Calu3 (cell line): ENCODE measurements at regions not wholly inside any gene's neighbourhood (a gene's known extent, or its start where the extent isn't known, plus 50 kb on each side); places are given as distances from the start of the nearest gene placed in this dataset.

Source experiments
- BruUV-seq: library from RNA; stranded (reverse); fragments of 400-500 nt; replicated peaks from 2 replicates; lab custom pipeline; 2021; lab: Mats Ljungman, UMichigan
- CTCF ChIA-PET: fragments of 300-600 bp; sonication (Branson Sonifier 250); formaldehyde crosslinking; loops from one replicate; lab custom pipeline; 2022; ENCODE audit warnings: antibody characterized with exemption; lab: Charles Lee
- DNase-seq: peaks from one replicate; pipeline ENCODE4 v3.0.0; 2022
- H3K27ac Mint-ChIP-seq: one replicate; pipeline ENCODE4 v1.8.0; 2022; ENCODE audit warnings: mixed read lengths; ENCODE audit not compliant: unreplicated experiment
- H3K27me3 Mint-ChIP-seq: one replicate; pipeline ENCODE4 v1.8.0; 2022; ENCODE audit warnings: mixed read lengths; ENCODE audit not compliant: unreplicated experiment
- H3K36me3 Mint-ChIP-seq: one replicate; pipeline ENCODE4 v1.8.0; 2022; ENCODE audit warnings: mild to moderate bottlenecking, moderate library complexity, mixed read lengths; ENCODE audit not compliant: insufficient read depth, unreplicated experiment
- H3K4me1 Mint-ChIP-seq: one replicate; pipeline ENCODE4 v1.8.0; 2022; ENCODE audit warnings: mild to moderate bottlenecking, low read depth, mixed read lengths; ENCODE audit not compliant: unreplicated experiment
- H3K4me3 Mint-ChIP-seq: one replicate; pipeline ENCODE4 v1.8.0; 2022; ENCODE audit warnings: mild to moderate bottlenecking, low read depth, moderate library complexity, mixed read lengths; ENCODE audit not compliant: unreplicated experiment
- H3K9me3 Mint-ChIP-seq: one replicate; pipeline ENCODE4 v1.8.0; 2022; ENCODE audit warnings: low read depth, mixed read lengths; ENCODE audit not compliant: unreplicated experiment
- intact Hi-C: fragments of 100-400 bp; cut with micrococcal nuclease; formaldehyde crosslinking; loops from one replicate; pipeline ENCODE4 v1.10.0; 2022; ENCODE audit not compliant: unreplicated experiment
- TF ChIP-seq, protein P1 (sequence below): fragments of 200-600 bp; IDR thresholded peaks from one replicate; pipeline ENCODE4 v1.8.0; 2022; ENCODE audit warnings: antibody characterized with exemption; ENCODE audit not compliant: unreplicated experiment

DNA sequence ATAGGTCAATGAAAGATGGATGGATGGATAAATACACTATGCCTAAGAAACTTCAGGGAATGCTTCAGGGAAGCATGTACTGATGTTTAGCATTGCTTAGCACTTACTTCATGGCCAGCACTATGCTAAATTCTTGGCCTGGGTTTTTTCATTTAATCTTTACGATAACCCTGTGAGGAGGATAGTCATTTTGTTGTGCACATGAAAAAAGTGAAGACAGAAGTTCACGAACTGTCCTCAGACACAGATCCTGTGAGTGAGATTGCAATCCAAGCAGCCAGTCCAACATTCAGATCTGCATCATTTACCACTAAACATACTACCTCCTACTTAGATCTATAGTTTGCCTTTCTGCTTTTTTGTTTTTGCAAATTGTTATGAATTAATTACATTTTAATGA is 510.8 kb upstream of the AGTR1 start:
- DNase-seq: no peak
- Mint-ChIP-seq H3K4me1 (no peaks in the 10 kb centered on the region), H3K9me3 (no peaks in the 10 kb centered on the region), H3K4me3 (no peak overlapping the region), H3K27ac (no peak overlapping the region), H3K27me3 (no peaks in the 10 kb centered on the region), H3K36me3 (no peaks in the 10 kb centered on the region)
- no TSS peak for BruUV-seq
- TF ChIP-seq, protein P1, sequence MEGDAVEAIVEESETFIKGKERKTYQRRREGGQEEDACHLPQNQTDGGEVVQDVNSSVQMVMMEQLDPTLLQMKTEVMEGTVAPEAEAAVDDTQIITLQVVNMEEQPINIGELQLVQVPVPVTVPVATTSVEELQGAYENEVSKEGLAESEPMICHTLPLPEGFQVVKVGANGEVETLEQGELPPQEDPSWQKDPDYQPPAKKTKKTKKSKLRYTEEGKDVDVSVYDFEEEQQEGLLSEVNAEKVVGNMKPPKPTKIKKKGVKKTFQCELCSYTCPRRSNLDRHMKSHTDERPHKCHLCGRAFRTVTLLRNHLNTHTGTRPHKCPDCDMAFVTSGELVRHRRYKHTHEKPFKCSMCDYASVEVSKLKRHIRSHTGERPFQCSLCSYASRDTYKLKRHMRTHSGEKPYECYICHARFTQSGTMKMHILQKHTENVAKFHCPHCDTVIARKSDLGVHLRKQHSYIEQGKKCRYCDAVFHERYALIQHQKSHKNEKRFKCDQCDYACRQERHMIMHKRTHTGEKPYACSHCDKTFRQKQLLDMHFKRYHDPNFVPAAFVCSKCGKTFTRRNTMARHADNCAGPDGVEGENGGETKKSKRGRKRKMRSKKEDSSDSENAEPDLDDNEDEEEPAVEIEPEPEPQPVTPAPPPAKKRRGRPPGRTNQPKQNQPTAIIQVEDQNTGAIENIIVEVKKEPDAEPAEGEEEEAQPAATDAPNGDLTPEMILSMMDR: no peak
- intact Hi-C loops: no loop called here
- CTCF ChIA-PET: no interaction called here

DNA sequence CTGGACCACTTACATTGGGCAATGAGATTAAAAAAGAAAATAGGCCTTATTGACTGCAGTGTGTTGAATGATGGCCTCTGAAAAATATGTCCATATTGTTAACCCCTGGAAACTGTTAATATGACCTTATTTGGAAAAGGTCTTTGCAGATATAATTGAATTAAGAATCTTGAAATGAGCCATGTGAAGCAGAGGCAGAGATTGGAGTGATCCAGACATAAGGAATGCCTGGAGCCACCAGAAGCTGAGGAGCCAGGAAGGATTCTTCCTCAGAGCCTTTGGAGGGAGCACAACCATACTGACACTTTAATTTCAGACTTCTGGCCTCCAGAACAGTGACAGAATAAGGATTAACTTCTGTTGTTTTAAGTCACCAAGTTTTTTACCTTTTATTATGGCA is 510.4 kb upstream of the AGTR1 start:
- H3K9me3 Mint-ChIP-seq: no peaks in the 10 kb centered on the region
- no peaks in the 10 kb centered on the region for H3K4me1 Mint-ChIP-seq
- H3K36me3 Mint-ChIP-seq: no peaks in the 10 kb centered on the region
- no peaks in the 10 kb centered on the region for H3K27me3 Mint-ChIP-seq
- H3K27ac Mint-ChIP-seq: no peak overlapping the region
- CTCF ChIA-PET: no interaction called here
- no peak overlapping the region for H3K4me3 Mint-ChIP-seq
- intact Hi-C loops: no loop called here
- DNase-seq: no peak
- TF ChIP-seq, protein P1: no peak
- no TSS peak for BruUV-seq

DNA sequence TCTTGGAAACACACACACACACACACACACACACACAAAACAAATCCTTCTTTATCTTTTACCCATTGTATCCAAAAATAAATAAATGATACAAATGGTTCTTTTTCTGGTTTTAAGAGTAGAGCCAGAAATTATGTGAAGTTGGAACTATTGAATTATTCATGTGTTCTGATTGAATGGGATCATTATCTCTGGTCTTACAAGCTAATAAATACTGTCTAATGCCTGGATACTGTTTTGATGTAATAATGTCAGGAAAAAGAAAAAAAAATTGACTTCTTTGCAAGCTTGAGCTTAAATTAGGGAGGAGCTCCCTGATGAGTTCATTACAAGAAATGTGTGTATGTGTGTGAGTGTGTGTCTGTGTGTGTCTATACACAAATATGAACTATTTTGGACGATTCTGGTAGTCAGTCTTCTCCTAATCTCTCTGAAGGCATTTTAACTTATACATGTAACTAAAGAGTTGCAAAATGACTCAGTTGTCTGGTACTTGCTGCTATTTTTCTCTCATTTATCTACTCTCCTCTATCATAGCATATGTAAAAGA is 507.2 kb upstream of the AGTR1 start:
- Mint-ChIP-seq H3K27ac (no peak overlapping the region), H3K4me3 (no peak overlapping the region), H3K9me3 (no peaks in the 10 kb centered on the region), H3K4me1 (no peaks in the 10 kb centered on the region), H3K36me3 (no peaks in the 10 kb centered on the region), H3K27me3 (no peaks in the 10 kb centered on the region)
- DNase-seq: no peak
- TF ChIP-seq, protein P1: no peak
- BruUV-seq: no TSS peak
- intact Hi-C loops: no loop called here
- CTCF ChIA-PET: no interaction called here

DNA sequence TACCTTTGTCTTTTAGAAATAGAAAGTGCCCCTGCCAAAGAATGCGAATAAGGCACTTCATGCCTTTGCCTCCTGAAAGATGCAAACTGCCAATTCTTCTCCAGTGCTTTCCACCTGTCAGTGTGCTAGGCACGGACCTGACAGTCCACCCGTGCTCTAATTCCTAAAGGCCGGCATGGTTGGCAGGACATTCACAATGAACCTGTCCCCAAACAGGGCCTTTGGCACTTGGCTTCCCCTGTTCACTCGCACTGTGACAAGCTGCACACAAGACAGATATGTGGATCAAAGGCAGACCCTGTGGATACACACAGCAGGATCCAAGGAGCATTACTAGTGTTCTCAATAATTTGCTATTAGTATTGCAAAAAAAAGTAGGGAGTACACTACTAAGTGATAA is 505.7 kb upstream of the AGTR1 start:
- no peaks in the 10 kb centered on the region for H3K36me3 Mint-ChIP-seq
- CTCF ChIA-PET: no interaction called here
- H3K27ac Mint-ChIP-seq: no peak overlapping the region
- no peaks in the 10 kb centered on the region for H3K27me3 Mint-ChIP-seq
- TF ChIP-seq, protein P1: no peak
- no peaks in the 10 kb centered on the region for H3K4me1 Mint-ChIP-seq
- no peak for DNase-seq
- H3K9me3 Mint-ChIP-seq: no peaks in the 10 kb centered on the region
- no peak overlapping the region for H3K4me3 Mint-ChIP-seq
- no TSS peak for BruUV-seq
- intact Hi-C loops: no loop called here
